Activated T-helper 17 cell treated with anti-CD3 and anti-CD28 coated beads, Interleukin-2, amount 50 U/mL, for 72 hours (primary cell): ENCODE measurements at regions not wholly inside any gene's neighbourhood (a gene's known extent, or its start where the extent isn't known, plus 50 kb on each side); places are given as distances from the start of the nearest gene placed in this dataset.
"Not testable (repeated sequence)": the region's sequence is repeated elsewhere in the genome, so short reads cannot be mapped to it uniquely, and the experiment has no call there.

Experiments used
- ATAC-seq: fragments of 150-1000 bp; cut with Tn5 transposase; replicated peaks from 2 replicates; pipeline ENCODE4 v1.10.0; 2021; ENCODE audit warnings: mild to moderate bottlenecking, moderate library complexity
- H3K27ac Mint-ChIP-seq: one replicate; pipeline ENCODE4 v1.8.0; 2022; ENCODE audit warnings: mixed read lengths
- H3K27me3 Mint-ChIP-seq: one replicate; pipeline ENCODE4 v1.8.0; 2022; ENCODE audit warnings: mixed read lengths
- H3K36me3 Mint-ChIP-seq: one replicate; pipeline ENCODE4 v1.8.0; 2022; ENCODE audit warnings: low read depth, mild to moderate bottlenecking, mixed read lengths
- H3K4me1 Mint-ChIP-seq: one replicate; pipeline ENCODE4 v1.8.0; 2022; ENCODE audit warnings: mixed read lengths
- H3K4me3 Mint-ChIP-seq: one replicate; pipeline ENCODE4 v1.8.0; 2022; ENCODE audit warnings: mild to moderate bottlenecking, mixed read lengths
- H3K9me3 Mint-ChIP-seq: one replicate; pipeline ENCODE4 v1.8.0; 2022; ENCODE audit warnings: mixed read lengths

- ATAC-seq, result no peak
- Mint-ChIP-seq H3K27me3 (no peaks in the 10 kb centered on the region), H3K4me1 (no peaks in the 10 kb centered on the region), H3K36me3 (no peaks in the 10 kb centered on the region), H3K9me3 (peaks cover 4% of the 10 kb centered on the region), H3K27ac (no peak overlapping the region), H3K4me3 (no peak overlapping the region)
Observed at GRCh38 chr3:176378789-176379188, 818.5 kb downstream of the TBL1XR1 start.

- no peak for ATAC-seq
- Mint-ChIP-seq H3K9me3 (peaks cover 4% of the 10 kb centered on the region), H3K4me3 (no peak overlapping the region), H3K27me3 (no peaks in the 10 kb centered on the region), H3K4me1 (no peaks in the 10 kb centered on the region), H3K36me3 (no peaks in the 10 kb centered on the region), H3K27ac (no peak overlapping the region)
Observed at GRCh38 chr3:176376531-176376930, 820.8 kb downstream of the TBL1XR1 start.

DNA sequence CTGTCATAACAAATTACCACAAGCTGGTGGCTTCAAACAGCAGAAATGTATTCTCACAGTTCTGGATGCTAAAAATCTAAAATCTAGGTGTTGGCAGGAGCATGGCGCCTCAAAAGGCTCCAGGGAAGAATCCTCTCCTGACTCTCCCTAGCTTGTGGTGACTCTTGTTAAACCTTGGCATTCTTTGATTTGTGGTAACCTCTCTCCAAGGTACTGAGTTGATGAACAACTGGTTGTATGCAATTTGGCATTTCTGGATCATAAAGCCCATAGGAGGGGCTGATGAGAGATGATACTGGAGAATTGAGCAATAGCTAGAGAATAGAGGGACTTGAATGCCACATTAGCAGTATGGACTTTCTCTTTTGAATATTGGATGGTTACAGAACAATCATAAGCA, 821.8 kb downstream of the TBL1XR1 start:
- Mint-ChIP-seq H3K27me3 (no peaks in the 10 kb centered on the region), H3K27ac (no peak overlapping the region), H3K9me3 (peaks cover 4% of the 10 kb centered on the region), H3K4me3 (no peak overlapping the region), H3K36me3 (no peaks in the 10 kb centered on the region), H3K4me1 (no peaks in the 10 kb centered on the region)
- ATAC-seq, result no peak

- H3K36me3 Mint-ChIP-seq, result no peaks in the 10 kb centered on the region
- H3K9me3 Mint-ChIP-seq, result peaks cover 3% of the 10 kb centered on the region
- H3K4me3 Mint-ChIP-seq, result no peak overlapping the region
- no peak overlapping the region for H3K27ac Mint-ChIP-seq
- no peaks in the 10 kb centered on the region for H3K4me1 Mint-ChIP-seq
- no peak for ATAC-seq
- no peaks in the 10 kb centered on the region for H3K27me3 Mint-ChIP-seq
Observed at GRCh38 chr3:176362191-176362731, 835.0 kb downstream of the TBL1XR1 start.

DNA sequence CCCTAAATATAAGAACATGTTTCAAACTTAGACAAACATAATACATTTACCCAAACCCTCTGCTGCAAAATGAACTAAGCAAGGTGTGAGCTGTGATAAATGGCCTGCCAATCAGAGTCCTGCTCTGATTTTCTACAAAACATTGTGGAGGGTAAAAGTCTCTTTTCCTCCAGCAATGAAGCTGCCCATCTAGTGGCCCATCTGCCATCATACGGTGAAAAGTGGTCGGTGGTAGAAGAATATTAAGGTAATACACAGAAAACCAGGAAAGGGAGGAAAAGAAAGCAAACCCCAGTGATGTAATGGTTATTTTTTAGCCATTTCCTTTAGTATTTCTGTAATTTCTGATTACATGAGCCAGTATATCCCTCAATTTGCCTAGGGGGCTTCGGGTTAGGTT, 838.1 kb downstream of the TBL1XR1 start:
- H3K4me3 Mint-ChIP-seq, result no peak overlapping the region
- ATAC-seq, result no peak
- H3K4me1 Mint-ChIP-seq, result no peaks in the 10 kb centered on the region
- H3K36me3 Mint-ChIP-seq, result no peaks in the 10 kb centered on the region
- H3K27ac Mint-ChIP-seq, result no peak overlapping the region
- no peaks in the 10 kb centered on the region for H3K27me3 Mint-ChIP-seq
- peaks cover 3% of the 10 kb centered on the region for H3K9me3 Mint-ChIP-seq

- H3K4me1 Mint-ChIP-seq, result no peaks in the 10 kb centered on the region
- H3K9me3 Mint-ChIP-seq, result peaks cover 3% of the 10 kb centered on the region
- H3K4me3 Mint-ChIP-seq, result no peak overlapping the region
- no peaks in the 10 kb centered on the region for H3K36me3 Mint-ChIP-seq
- no peak for ATAC-seq
- H3K27ac Mint-ChIP-seq, result no peak overlapping the region
- H3K27me3 Mint-ChIP-seq, result no peaks in the 10 kb centered on the region
Observed at GRCh38 chr3:176357891-176358290, 839.4 kb downstream of the TBL1XR1 start.

- Mint-ChIP-seq H3K36me3 (no peaks in the 10 kb centered on the region), H3K4me1 (no peaks in the 10 kb centered on the region), H3K27me3 (no peaks in the 10 kb centered on the region), H3K4me3 (no peak overlapping the region), H3K27ac (no peak overlapping the region), H3K9me3 (peaks cover 4% of the 10 kb centered on the region)
- no peak for ATAC-seq
Observed at GRCh38 chr3:176354843-176355242, 842.4 kb downstream of the TBL1XR1 start.

DNA sequence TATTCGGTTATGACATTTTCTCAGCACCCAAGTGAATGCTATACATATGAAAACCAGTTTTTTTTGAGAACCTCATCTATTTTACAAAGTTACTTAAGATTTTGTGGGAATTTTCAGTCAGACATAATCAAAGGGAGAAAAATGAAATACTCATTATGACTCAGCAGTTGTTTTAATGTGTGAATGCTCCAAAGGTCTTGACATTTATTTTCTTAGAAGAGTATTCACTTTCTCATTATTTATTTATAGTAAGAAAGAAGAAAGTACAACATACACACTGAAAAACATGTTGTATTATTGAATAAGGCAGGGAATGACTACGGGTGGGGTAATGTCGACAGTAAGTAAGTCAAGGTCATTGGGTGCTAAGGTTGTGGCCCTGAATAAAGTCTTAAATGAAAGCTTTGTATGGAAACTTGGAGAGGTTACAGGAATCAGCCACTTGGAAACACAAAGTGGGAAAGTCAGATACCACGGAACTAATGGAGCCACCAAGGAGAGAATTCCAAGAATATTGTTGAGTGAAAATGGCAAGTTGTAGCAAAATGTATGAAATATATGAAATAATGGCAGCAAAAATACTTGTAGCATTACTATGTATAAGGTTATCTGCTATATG, 844.5 kb downstream of the TBL1XR1 start:
- Mint-ChIP-seq H3K4me3 (no peak overlapping the region), H3K9me3 (peaks cover 4% of the 10 kb centered on the region), H3K27ac (no peak overlapping the region), H3K4me1 (no peaks in the 10 kb centered on the region), H3K36me3 (no peaks in the 10 kb centered on the region), H3K27me3 (no peaks in the 10 kb centered on the region)
- no peak for ATAC-seq

DNA sequence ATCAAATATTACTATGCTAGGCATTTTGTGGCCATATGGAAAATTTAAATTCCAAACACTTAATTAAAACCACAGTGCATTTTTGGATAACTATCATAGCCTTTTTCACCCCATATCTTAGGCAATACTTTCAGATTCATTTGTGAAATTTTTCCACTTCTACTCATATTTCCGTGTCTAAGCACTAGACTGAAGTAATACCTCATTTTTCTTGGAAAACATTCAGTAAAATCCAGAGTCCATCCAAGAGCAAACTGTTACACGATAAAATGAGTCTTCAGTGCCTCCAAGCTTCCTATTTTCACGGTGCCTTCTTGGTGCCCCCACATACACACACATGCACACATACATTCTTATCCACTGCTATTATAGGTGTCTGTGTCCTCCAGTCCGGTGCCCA, 845.9 kb downstream of the TBL1XR1 start:
- H3K9me3 Mint-ChIP-seq, result peaks cover 4% of the 10 kb centered on the region

DNA sequence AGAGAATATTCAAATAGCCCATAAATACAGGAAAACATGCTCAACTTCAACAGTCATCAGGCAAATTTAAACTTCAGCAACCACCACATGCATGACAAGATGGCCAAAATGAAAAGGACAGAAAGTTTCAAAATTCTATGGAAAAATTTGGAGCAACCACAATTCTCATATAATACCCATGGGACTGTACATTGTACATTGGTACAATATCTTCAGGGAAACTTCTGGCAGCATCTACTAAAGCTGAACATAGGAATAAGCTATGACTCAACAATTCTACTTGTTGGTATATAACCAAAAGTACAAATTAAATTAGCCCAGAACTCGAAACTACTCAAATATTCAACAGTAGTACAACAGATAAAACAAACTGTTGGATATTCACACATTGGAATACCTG, 847.6 kb downstream of the TBL1XR1 start:
- H3K27ac Mint-ChIP-seq, result no peak overlapping the region
- no peaks in the 10 kb centered on the region for H3K27me3 Mint-ChIP-seq
- no peaks in the 10 kb centered on the region for H3K4me1 Mint-ChIP-seq
- no peak overlapping the region for H3K4me3 Mint-ChIP-seq
- peaks cover 4% of the 10 kb centered on the region for H3K9me3 Mint-ChIP-seq
- ATAC-seq, result no peak
- no peaks in the 10 kb centered on the region for H3K36me3 Mint-ChIP-seq

More for the DNA sequence above, 845.9 kb downstream of the TBL1XR1 start:
- Mint-ChIP-seq H3K4me3 (no peak overlapping the region), H3K27me3 (no peaks in the 10 kb centered on the region), H3K4me1 (no peaks in the 10 kb centered on the region), H3K36me3 (no peaks in the 10 kb centered on the region), H3K27ac (no peak overlapping the region)
- ATAC-seq, result no peak

DNA sequence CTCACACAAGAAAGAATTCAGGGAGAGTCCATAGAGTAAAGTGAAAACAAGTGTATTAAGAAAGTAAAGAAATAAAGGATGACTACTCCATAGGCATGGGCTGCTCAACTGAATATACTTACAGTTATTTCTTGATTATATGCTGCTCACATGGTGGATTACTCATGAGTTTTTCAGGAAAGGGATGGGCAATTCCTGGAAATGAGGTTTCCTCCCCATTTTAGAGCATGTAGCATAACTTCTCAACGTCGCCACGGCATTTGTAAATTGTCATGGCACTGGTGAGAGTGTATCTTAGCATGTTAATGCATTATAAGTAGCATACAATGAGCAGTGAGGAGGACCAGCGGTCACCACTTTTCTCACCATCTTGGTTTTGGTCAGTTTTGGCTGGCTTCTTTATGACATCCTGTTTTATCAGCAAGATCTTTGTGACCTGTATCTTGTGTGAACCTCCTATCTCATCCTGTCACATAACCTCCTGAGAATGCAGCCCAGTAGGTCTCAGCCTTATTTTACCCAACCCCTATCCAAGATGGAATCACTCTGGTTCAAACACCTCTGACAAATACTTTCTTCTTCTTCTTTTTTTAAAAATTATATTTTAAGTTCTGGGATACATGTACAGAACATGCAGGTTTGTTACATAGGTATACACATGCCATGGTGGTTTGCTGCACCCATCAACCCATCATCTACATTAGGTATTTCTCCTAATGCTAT, 849.7 kb downstream of the TBL1XR1 start:
- H3K27me3 Mint-ChIP-seq, result no peaks in the 10 kb centered on the region
- H3K4me3 Mint-ChIP-seq, result no peak overlapping the region
- H3K4me1 Mint-ChIP-seq, result no peaks in the 10 kb centered on the region
- H3K9me3 Mint-ChIP-seq, result peaks cover 8% of the 10 kb centered on the region
- H3K36me3 Mint-ChIP-seq, result no peaks in the 10 kb centered on the region
- no peak for ATAC-seq
- H3K27ac Mint-ChIP-seq, result no peak overlapping the region

DNA sequence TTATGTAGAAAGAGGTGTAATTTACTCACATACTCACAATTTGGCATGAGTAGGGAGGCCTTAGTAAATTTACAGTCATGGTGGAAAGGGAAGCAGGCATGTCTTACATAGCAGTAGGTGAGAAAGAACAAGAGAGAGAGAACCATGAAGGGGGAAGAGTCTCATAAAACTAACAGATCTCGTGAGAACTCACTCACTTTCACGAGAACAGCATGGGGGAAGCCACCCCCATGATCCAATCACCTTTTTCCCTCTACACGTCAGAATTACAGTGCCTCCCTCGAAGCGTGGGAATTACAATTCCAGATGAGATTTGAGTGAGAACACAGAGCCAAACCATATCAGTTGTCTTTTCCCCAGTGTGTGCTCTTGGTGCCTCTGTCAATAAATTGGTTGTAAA, 855.3 kb downstream of the TBL1XR1 start:
- no peaks in the 10 kb centered on the region for H3K36me3 Mint-ChIP-seq
- H3K27me3 Mint-ChIP-seq, result no peaks in the 10 kb centered on the region

DNA sequence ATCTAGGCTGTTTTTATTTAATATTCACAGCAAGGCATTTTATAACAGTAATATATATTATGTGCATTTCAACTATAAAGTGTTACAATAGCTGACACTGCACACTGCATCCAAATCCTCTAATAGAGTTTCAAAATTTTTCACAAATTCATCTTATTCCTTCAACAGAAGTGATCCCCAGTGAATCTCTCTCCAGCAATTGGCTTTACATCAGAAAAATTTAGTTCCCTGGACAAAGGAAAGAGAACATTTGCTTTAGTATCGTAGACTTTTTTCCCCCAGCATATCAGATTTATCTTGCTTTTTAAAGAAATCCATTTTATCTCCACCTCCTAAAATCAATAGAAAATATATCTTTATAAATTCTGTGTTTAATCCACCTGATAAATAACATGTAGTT, 868.6 kb downstream of the TBL1XR1 start:
- H3K36me3 Mint-ChIP-seq, result no peaks in the 10 kb centered on the region

More for the DNA sequence above, 855.3 kb downstream of the TBL1XR1 start:
- Mint-ChIP-seq H3K9me3 (peaks cover 8% of the 10 kb centered on the region), H3K27ac (no peak overlapping the region), H3K4me3 (no peak overlapping the region), H3K4me1 (no peaks in the 10 kb centered on the region)
- ATAC-seq, result no peak

DNA sequence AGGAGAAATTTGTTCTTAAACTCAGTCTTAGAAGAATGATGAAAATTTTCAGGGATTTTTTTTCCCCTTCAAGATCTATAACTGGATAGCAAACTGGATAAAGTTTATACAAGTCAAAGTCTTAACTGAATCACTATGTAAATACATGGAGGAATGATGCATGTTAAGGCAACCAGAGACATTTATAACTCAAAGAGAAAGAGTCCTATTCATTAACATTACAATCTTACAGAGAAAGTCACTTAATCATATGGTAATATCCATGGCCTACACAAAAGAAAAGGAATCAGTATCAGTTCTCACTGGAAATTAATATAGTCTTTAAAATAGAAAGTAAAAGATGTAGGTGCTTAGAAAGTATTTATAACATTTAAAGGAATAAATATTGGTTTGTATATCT, 869.1 kb downstream of the TBL1XR1 start:
- H3K9me3 Mint-ChIP-seq, result peaks cover 18% of the 10 kb centered on the region
- no peaks in the 10 kb centered on the region for H3K36me3 Mint-ChIP-seq
- no peak for ATAC-seq
- H3K27ac Mint-ChIP-seq, result no peak overlapping the region
- no peaks in the 10 kb centered on the region for H3K27me3 Mint-ChIP-seq
- H3K4me1 Mint-ChIP-seq, result no peaks in the 10 kb centered on the region
- H3K4me3 Mint-ChIP-seq, result no peak overlapping the region

More for the DNA sequence above, 868.6 kb downstream of the TBL1XR1 start:
- H3K27ac Mint-ChIP-seq, result no peak overlapping the region
- H3K27me3 Mint-ChIP-seq, result no peaks in the 10 kb centered on the region
- H3K9me3 Mint-ChIP-seq, result peaks cover 13% of the 10 kb centered on the region
- ATAC-seq, result no peak
- H3K4me1 Mint-ChIP-seq, result no peaks in the 10 kb centered on the region
- no peak overlapping the region for H3K4me3 Mint-ChIP-seq

DNA sequence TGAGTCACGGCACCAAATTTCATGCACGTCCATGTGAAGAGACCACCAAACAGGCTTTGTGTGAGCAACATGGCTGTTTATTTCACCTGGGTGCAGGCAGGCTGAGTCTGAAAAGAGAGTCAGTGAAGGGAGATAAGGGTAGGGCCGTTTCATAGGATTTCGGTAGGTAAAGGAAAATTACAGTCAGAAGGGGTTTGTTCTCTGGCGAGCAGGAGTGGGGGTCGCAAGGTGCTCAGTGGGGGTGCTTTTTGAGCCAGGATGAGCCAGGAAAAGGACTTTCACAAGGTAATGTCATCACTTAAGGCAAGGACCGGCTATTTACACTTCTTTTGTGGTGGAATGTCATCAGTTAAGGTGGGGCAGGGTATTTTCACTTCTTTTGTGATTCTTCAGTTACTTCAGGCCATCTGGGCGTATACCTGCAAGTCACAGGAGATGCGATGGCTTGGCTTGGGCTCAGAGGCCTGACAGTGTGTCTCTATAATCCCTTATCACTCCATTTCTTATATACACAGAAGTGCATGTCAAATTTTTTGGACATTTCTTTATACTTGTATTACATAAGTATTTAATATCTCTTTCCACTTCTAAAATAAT, 870.3 kb downstream of the TBL1XR1 start:
- not testable (repeated sequence) for H3K4me3 Mint-ChIP-seq, H3K4me1 Mint-ChIP-seq, ATAC-seq, H3K27ac Mint-ChIP-seq, H3K27me3 Mint-ChIP-seq, H3K36me3 Mint-ChIP-seq
- H3K9me3 Mint-ChIP-seq, result peaks cover 20% of the 10 kb centered on the region
